ENCODE measurements at regions not wholly inside any gene's neighbourhood (a gene's known extent, or its start where the extent isn't known, plus 50 kb on each side); places are given as distances from the start of the nearest gene placed in this dataset.

DNA sequence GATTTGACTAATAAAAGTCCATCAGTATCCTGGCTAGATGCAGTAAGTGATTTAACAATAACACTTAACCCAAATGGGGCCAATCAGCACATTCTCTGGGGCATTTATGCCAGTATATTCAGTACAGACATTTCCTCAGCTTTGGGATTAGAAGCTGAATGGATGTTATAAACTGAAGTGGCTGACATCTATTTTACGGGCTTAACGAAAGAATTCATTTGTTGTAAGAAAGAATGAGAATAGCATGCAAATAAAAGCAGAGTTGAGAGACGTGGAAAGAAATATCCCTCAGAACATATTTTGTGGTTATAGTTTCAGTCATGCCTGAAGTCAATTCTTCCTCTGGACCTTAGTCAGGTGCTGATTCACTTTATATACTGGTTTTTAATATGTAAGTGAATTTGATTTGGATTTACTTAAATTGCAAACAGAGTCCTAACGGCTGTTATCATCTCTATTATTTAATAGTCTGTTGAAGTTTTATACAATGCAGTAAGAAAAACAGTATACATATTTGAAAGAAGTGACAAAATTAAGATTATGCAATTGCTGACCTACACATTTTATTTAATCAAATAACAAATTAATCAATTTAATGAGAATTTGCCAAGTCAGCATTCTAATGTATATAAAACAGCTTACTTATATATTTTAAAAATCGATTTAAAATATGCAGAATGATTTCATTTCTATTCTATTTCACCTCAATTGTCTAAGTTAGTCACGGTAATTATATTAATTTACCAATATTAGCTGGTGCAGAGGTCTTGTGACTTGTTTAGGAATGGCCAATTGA is 513.9 kb upstream of the CADM2 start:
- TF ChIP-seq, protein P1, sequence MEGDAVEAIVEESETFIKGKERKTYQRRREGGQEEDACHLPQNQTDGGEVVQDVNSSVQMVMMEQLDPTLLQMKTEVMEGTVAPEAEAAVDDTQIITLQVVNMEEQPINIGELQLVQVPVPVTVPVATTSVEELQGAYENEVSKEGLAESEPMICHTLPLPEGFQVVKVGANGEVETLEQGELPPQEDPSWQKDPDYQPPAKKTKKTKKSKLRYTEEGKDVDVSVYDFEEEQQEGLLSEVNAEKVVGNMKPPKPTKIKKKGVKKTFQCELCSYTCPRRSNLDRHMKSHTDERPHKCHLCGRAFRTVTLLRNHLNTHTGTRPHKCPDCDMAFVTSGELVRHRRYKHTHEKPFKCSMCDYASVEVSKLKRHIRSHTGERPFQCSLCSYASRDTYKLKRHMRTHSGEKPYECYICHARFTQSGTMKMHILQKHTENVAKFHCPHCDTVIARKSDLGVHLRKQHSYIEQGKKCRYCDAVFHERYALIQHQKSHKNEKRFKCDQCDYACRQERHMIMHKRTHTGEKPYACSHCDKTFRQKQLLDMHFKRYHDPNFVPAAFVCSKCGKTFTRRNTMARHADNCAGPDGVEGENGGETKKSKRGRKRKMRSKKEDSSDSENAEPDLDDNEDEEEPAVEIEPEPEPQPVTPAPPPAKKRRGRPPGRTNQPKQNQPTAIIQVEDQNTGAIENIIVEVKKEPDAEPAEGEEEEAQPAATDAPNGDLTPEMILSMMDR (optimal IDR thresholded peaks at IDR 0.05 in 1 of 3, IDR thresholded peaks at IDR 0.05 in 1 of 3, conservative IDR thresholded peaks at IDR 0.05 in 1 of 3; ENCODE audit: extremely low read depth in 1 of 3, insufficient read depth in 2 of 3, low read length in 3 of 3) = no peak
- no peak for TF ChIP-seq EZH2 (IDR thresholded peaks at IDR 0.05; ENCODE audit: low read length)
